Ishikawa (cell line): ENCODE measurements at regions not wholly inside any gene's neighbourhood (a gene's known extent, or its start where the extent isn't known, plus 50 kb on each side); places are given as distances from the start of the nearest gene placed in this dataset.

Experiments
- CREB1 ChIP-seq: IDR thresholded peaks from 2 replicates; pipeline ENCODE4 v1.6.1; 2012; ENCODE audit warnings: low read depth
- EP300 ChIP-seq: IDR thresholded peaks from 2 replicates; pipeline ENCODE4 v1.6.1; 2012; ENCODE audit warnings: borderline replicate concordance
- RAD21 ChIP-seq: IDR thresholded peaks from 2 replicates; pipeline ENCODE4 v1.6.1; 2012; ENCODE audit warnings: low read depth
- TCF12 ChIP-seq: IDR thresholded peaks from 2 replicates; pipeline ENCODE4 v1.6.1; 2012; ENCODE audit warnings: low read depth
- USF1 ChIP-seq: IDR thresholded peaks from 2 replicates; pipeline ENCODE4 v1.6.1; 2012
- TF ChIP-seq, protein P1 (sequence below): IDR thresholded peaks from 2 replicates; pipeline ENCODE4 v1.6.1; 2012

GRCh38 chr2:45152691-45153090, 143.4 kb upstream of the SIX2 start:
- TF ChIP-seq RAD21 (no peak), TCF12 (no peak), CREB1 (no peak), EP300 (no peak), USF1 (no peak)
- TF ChIP-seq, protein P1, sequence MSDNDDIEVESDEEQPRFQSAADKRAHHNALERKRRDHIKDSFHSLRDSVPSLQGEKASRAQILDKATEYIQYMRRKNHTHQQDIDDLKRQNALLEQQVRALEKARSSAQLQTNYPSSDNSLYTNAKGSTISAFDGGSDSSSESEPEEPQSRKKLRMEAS: no peak
